Astrocyte of the spinal cord (primary cell): ENCODE measurements at regions not wholly inside any gene's neighbourhood (a gene's known extent, or its start where the extent isn't known, plus 50 kb on each side); places are given as distances from the start of the nearest gene placed in this dataset.

Experiments
- DNase-seq: peaks from one replicate; pipeline ENCODE4 v3.0.0; 2011; ENCODE audit warnings: low read depth, low spot score
- H3K4me3 ChIP-seq: 2 replicates; pipeline ENCODE4 v1.5.1; 2011; ENCODE audit warnings: low read depth, mild to moderate bottlenecking, low read length, moderate library complexity
- CTCF ChIP-seq: IDR thresholded peaks from 2 replicates; pipeline ENCODE4 v1.5.1; 2012; ENCODE audit warnings: low read depth, mild to moderate bottlenecking, low read length, inconsistent platforms
- in situ Hi-C: cut with HindIII; loops from 2 replicates; pipeline ENCODE4 v1.10.0; 2017; ENCODE audit warnings: low sequenced_read_pairs

GRCh38 chr20:22226849-22227700 is 357.3 kb downstream of the FOXA2 start:
- H3K4me3 ChIP-seq: no peak overlapping the region
- no peak for TF ChIP-seq CTCF
- DNase-seq: no peak
- in situ Hi-C loops: no loop called here

- DNase-seq: no peak
- no peak for TF ChIP-seq CTCF
- H3K4me3 ChIP-seq: no peak overlapping the region
- in situ Hi-C loops: no loop called here
Measured at GRCh38 chr20:22223236-22223635, 361.1 kb downstream of the FOXA2 start.

- in situ Hi-C loops: no loop called here
- no peak overlapping the region for H3K4me3 ChIP-seq
- DNase-seq: no peak
- TF ChIP-seq CTCF: no peak
Measured at GRCh38 chr20:22217712-22218352, 366.5 kb downstream of the FOXA2 start.

GRCh38 chr20:22216984-22217383 is 367.4 kb downstream of the FOXA2 start:
- TF ChIP-seq CTCF: no peak
- H3K4me3 ChIP-seq: no peak overlapping the region
- no peak for DNase-seq
- in situ Hi-C loops: no loop called here

- in situ Hi-C loops: no loop called here
- no peak for TF ChIP-seq CTCF
- H3K4me3 ChIP-seq: no peak overlapping the region
- DNase-seq: no peak
Measured at GRCh38 chr20:22214296-22214695, 370.1 kb downstream of the FOXA2 start.

- DNase-seq: no peak
- no peak overlapping the region for H3K4me3 ChIP-seq
- TF ChIP-seq CTCF: no peak
- in situ Hi-C loops: no loop called here
Measured at GRCh38 chr20:22213271-22213670, 371.1 kb downstream of the FOXA2 start.
